WTC11 (cell line): ENCODE measurements at regions not wholly inside any gene's neighbourhood (a gene's known extent, or its start where the extent isn't known, plus 50 kb on each side); places are given as distances from the start of the nearest gene placed in this dataset.

Experiments used
- ATAC-seq: fragments of 200-7000 bp; cut with Tn5 transposase; 2 replicates; pipeline ENCODE4 v1.10.0; 2021; ENCODE audit warnings: mild to moderate bottlenecking, moderate library complexity
- CTCF ChIA-PET: fragments of 300-600 bp; sonication (Branson Sonifier 250); formaldehyde crosslinking; loops from one replicate; lab custom pipeline; 2021; ENCODE audit warnings: antibody characterized with exemption; lab: Charles Lee
- POLR2A ChIA-PET: fragments of 350-600 bp; sonication (Branson Sonifier 250); formaldehyde crosslinking; loops from one replicate; lab custom pipeline; 2021; ENCODE audit warnings: antibody characterized with exemption; lab: Charles Lee
- DNase-seq: peaks from one replicate; pipeline ENCODE4 v3.0.0; 2021; ENCODE audit warnings: low spot score
- H3K27ac Mint-ChIP-seq: 2 replicates; pipeline ENCODE4 v1.8.0; 2021; ENCODE audit warnings: mixed read lengths
- H3K27me3 Mint-ChIP-seq: 2 replicates; pipeline ENCODE4 v1.8.0; 2021; ENCODE audit warnings: low read depth, mild to moderate bottlenecking, moderate library complexity, mixed read lengths
- H3K36me3 Mint-ChIP-seq: 2 replicates; pipeline ENCODE4 v1.8.0; 2021; ENCODE audit warnings: mixed read lengths
- H3K4me1 Mint-ChIP-seq: 2 replicates; pipeline ENCODE4 v1.8.0; 2022; ENCODE audit warnings: mixed read lengths
- H3K4me3 Mint-ChIP-seq: 2 replicates; pipeline ENCODE4 v1.8.0; 2021; ENCODE audit warnings: mild to moderate bottlenecking, moderate library complexity, mixed read lengths
- H3K9me3 Mint-ChIP-seq: 2 replicates; pipeline ENCODE4 v1.8.0; 2021; ENCODE audit warnings: mixed read lengths
- CBFB ChIP-seq: sonication (generic); formaldehyde crosslinking; IDR thresholded peaks from 2 replicates; pipeline ENCODE4 v1.8.1; 2022; ENCODE audit warnings: mild to moderate bottlenecking, low read depth, missing genetic modification reagents
- CREM ChIP-seq: sonication (generic); formaldehyde crosslinking; IDR thresholded peaks from 2 replicates; pipeline ENCODE4 v1.8.1; 2022; ENCODE audit warnings: mild to moderate bottlenecking, missing genetic modification reagents, moderate library complexity
- ETV6 ChIP-seq: sonication (generic); formaldehyde crosslinking; IDR thresholded peaks from 2 replicates; pipeline ENCODE4 v1.8.1; 2022; ENCODE audit warnings: mild to moderate bottlenecking, missing genetic modification reagents
- FOXJ3 ChIP-seq: sonication (generic); formaldehyde crosslinking; IDR thresholded peaks from 2 replicates; pipeline ENCODE4 v1.9.0; 2021; ENCODE audit warnings: missing genetic modification reagents, mild to moderate bottlenecking, borderline replicate concordance
- FOXK1 ChIP-seq: sonication (generic); formaldehyde crosslinking; IDR thresholded peaks from 2 replicates; pipeline ENCODE4 v1.8.0; 2022; ENCODE audit warnings: mild to moderate bottlenecking, moderate library complexity, missing genetic modification reagents
- GTF2I ChIP-seq: fragments of 250-450 bp; sonication (Bioruptor Pico); conservative IDR thresholded peaks from 2 replicates; pipeline ENCODE4 v1.4.0; 2021; ENCODE audit warnings: mild to moderate bottlenecking
- JUN ChIP-seq: sonication (generic); formaldehyde crosslinking; IDR thresholded peaks from 2 replicates; pipeline ENCODE4 v1.8.0; 2023; ENCODE audit warnings: mild to moderate bottlenecking, missing genetic modification reagents
- OVOL2 ChIP-seq: fragments of 250-450 bp; sonication (Bioruptor Pico); IDR thresholded peaks from 2 replicates; pipeline ENCODE4 v1.9.0; 2021; ENCODE audit warnings: mild to moderate bottlenecking, borderline replicate concordance
- SMAD3 ChIP-seq: sonication (generic); formaldehyde crosslinking; IDR thresholded peaks from 2 replicates; pipeline ENCODE4 v1.8.0; 2022; ENCODE audit warnings: missing genetic modification reagents, mild to moderate bottlenecking, borderline replicate concordance
- SMAD4 ChIP-seq: sonication (generic); formaldehyde crosslinking; IDR thresholded peaks from 2 replicates; pipeline ENCODE4 v1.8.0; 2022; ENCODE audit warnings: mild to moderate bottlenecking, missing genetic modification reagents
- SOX15 ChIP-seq: fragments of 250-450 bp; sonication (Bioruptor Pico); IDR thresholded peaks from 2 replicates; pipeline ENCODE4 v1.9.0; 2021; ENCODE audit warnings: mild to moderate bottlenecking
- ZNF263 ChIP-seq: sonication (generic); formaldehyde crosslinking; IDR thresholded peaks from 2 replicates; pipeline ENCODE4 v1.8.1; 2022; ENCODE audit warnings: low read depth, mild to moderate bottlenecking, moderate library complexity, missing genetic modification reagents
- ZNF396 ChIP-seq: fragments of 250-450 bp; sonication (Bioruptor Pico); IDR thresholded peaks from 2 replicates; pipeline ENCODE4 v1.8.0; 2021; ENCODE audit warnings: mild to moderate bottlenecking, moderate library complexity, borderline replicate concordance
- TF ChIP-seq, protein P1 (sequence below): fragments of 250-450 bp; sonication (Bioruptor Pico); IDR thresholded peaks from 2 replicates; pipeline ENCODE4 v1.9.0; 2021; ENCODE audit warnings: moderate library complexity, mild to moderate bottlenecking, inconsistent platforms, borderline replicate concordance
- TF ChIP-seq, protein P2 (sequence below): sonication (generic); formaldehyde crosslinking; IDR thresholded peaks from 2 replicates; pipeline ENCODE4 v1.8.1; 2023; ENCODE audit warnings: mild to moderate bottlenecking, missing genetic modification reagents
- TF ChIP-seq, protein P3 (sequence below): sonication (generic); formaldehyde crosslinking; IDR thresholded peaks from 2 replicates; pipeline ENCODE4 v1.8.0; 2022; ENCODE audit warnings: mild to moderate bottlenecking, missing genetic modification reagents
- TF ChIP-seq, protein P4 (sequence below): sonication (generic); formaldehyde crosslinking; IDR thresholded peaks from 2 replicates; pipeline ENCODE4 v1.8.0; 2022; ENCODE audit warnings: mild to moderate bottlenecking, missing genetic modification reagents
- TF ChIP-seq, protein P5 (sequence below): sonication (generic); formaldehyde crosslinking; IDR thresholded peaks from 2 replicates; pipeline ENCODE4 v1.8.1; 2023; ENCODE audit warnings: mild to moderate bottlenecking, missing genetic modification reagents, moderate library complexity
- TF ChIP-seq, protein P6 (sequence below): sonication (generic); formaldehyde crosslinking; IDR thresholded peaks from 2 replicates; pipeline ENCODE4 v1.8.1; 2023; ENCODE audit warnings: mild to moderate bottlenecking, moderate library complexity, missing genetic modification reagents
- TF ChIP-seq, protein P7 (sequence below): sonication (generic); formaldehyde crosslinking; IDR thresholded peaks from 2 replicates; pipeline ENCODE4 v1.8.0; 2023; ENCODE audit warnings: mild to moderate bottlenecking, missing genetic modification reagents
- TF ChIP-seq, protein P8 (sequence below): sonication (generic); formaldehyde crosslinking; IDR thresholded peaks from 2 replicates; pipeline ENCODE4 v1.8.1; 2023; ENCODE audit warnings: mild to moderate bottlenecking, missing genetic modification reagents, moderate library complexity
- TF ChIP-seq, protein P9 (sequence below): sonication (generic); formaldehyde crosslinking; IDR thresholded peaks from 2 replicates; pipeline ENCODE4 v1.8.1; 2022; ENCODE audit warnings: mild to moderate bottlenecking, moderate library complexity, missing genetic modification reagents
- TF ChIP-seq, protein P10 (sequence below): sonication (generic); formaldehyde crosslinking; IDR thresholded peaks from 2 replicates; pipeline ENCODE4 v1.8.0; 2022; ENCODE audit warnings: mild to moderate bottlenecking, missing genetic modification reagents

DNA sequence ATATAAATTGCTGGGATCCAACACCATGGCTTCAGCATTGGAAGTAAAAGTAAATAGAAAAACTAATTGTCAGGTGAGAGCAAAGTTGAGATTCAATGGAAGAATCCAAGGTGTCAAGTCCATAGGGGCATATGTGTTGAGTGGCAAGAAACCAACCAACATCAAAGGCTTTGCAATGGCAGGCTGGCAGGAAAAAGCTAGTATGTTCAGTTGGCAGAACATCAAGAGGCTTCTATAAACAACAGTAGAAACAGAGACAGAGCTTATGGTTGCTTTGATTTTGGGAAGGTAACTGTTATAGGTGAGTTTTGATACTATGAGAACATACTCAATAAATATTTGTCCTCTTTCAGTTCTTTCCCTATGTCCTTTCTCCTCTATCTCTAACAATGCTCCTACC, 553.7 kb upstream of the MDGA2 start (continued):
- TF ChIP-seq, protein P1, sequence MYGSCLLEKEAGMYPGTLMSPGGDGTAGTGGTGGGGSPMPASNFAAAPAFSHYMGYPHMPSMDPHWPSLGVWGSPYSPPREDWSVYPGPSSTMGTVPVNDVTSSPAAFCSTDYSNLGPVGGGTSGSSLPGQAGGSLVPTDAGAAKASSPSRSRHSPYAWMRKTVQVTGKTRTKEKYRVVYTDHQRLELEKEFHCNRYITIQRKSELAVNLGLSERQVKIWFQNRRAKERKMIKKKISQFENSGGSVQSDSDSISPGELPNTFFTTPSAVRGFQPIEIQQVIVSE: no peak
- TF ChIP-seq, protein P2, sequence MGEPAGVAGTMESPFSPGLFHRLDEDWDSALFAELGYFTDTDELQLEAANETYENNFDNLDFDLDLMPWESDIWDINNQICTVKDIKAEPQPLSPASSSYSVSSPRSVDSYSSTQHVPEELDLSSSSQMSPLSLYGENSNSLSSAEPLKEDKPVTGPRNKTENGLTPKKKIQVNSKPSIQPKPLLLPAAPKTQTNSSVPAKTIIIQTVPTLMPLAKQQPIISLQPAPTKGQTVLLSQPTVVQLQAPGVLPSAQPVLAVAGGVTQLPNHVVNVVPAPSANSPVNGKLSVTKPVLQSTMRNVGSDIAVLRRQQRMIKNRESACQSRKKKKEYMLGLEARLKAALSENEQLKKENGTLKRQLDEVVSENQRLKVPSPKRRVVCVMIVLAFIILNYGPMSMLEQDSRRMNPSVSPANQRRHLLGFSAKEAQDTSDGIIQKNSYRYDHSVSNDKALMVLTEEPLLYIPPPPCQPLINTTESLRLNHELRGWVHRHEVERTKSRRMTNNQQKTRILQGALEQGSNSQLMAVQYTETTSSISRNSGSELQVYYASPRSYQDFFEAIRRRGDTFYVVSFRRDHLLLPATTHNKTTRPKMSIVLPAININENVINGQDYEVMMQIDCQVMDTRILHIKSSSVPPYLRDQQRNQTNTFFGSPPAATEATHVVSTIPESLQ (CRISPR knock-in tag): no peak
- TF ChIP-seq, protein P3, sequence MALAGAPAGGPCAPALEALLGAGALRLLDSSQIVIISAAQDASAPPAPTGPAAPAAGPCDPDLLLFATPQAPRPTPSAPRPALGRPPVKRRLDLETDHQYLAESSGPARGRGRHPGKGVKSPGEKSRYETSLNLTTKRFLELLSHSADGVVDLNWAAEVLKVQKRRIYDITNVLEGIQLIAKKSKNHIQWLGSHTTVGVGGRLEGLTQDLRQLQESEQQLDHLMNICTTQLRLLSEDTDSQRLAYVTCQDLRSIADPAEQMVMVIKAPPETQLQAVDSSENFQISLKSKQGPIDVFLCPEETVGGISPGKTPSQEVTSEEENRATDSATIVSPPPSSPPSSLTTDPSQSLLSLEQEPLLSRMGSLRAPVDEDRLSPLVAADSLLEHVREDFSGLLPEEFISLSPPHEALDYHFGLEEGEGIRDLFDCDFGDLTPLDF (CRISPR knock-in tag): no peak
- no peak for TF ChIP-seq SMAD3

DNA sequence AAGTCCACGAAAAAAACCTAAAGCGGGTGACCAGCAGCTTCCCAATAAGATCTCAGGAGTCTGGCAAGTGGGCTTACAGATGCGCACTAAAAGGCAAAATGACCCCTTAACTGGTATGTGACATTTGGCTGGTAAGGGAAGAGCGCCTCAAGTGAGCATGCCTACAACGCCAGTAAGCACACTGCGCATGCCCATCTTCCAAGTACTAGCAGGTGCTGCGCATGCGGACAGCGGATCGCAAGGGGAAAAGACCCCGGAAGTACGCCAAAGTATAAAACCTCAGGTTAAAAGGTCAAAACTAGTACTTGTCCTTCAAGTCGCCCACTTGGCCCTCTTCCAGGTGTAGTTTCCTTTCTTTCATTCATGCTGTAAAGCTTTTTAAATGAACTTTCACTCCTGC, 518.5 kb upstream of the MDGA2 start:
- Mint-ChIP-seq H3K27ac (no peak overlapping the region), H3K4me3 (no peak overlapping the region), H3K36me3 (0 out of 2 replicates have a peak, but pooled peaks cover 4% of the 10 kb centered on the region), H3K4me1 (peaks cover 3% of the 10 kb centered on the region; the same call in 1 of the 2 replicates), H3K9me3 (no peaks in the 10 kb centered on the region), H3K27me3 (no peaks in the 10 kb centered on the region; the same call in 1 of the 2 replicates)
- ATAC-seq: no peak
- no peak for TF ChIP-seq ZNF263 (CRISPR knock-in tag)
- TF ChIP-seq, protein P4, sequence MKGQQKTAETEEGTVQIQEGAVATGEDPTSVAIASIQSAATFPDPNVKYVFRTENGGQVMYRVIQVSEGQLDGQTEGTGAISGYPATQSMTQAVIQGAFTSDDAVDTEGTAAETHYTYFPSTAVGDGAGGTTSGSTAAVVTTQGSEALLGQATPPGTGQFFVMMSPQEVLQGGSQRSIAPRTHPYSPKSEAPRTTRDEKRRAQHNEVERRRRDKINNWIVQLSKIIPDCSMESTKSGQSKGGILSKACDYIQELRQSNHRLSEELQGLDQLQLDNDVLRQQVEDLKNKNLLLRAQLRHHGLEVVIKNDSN (CRISPR knock-in tag): no peak
- TF ChIP-seq, protein P5, sequence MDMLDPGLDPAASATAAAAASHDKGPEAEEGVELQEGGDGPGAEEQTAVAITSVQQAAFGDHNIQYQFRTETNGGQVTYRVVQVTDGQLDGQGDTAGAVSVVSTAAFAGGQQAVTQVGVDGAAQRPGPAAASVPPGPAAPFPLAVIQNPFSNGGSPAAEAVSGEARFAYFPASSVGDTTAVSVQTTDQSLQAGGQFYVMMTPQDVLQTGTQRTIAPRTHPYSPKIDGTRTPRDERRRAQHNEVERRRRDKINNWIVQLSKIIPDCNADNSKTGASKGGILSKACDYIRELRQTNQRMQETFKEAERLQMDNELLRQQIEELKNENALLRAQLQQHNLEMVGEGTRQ (CRISPR knock-in tag): no peak
- no peak for TF ChIP-seq ZNF396
- no peak for TF ChIP-seq SMAD4
- TF ChIP-seq SOX15 (CRISPR knock-in tag): no peak
- TF ChIP-seq FOXK1 (CRISPR knock-in tag): no peak
- TF ChIP-seq, protein P6, sequence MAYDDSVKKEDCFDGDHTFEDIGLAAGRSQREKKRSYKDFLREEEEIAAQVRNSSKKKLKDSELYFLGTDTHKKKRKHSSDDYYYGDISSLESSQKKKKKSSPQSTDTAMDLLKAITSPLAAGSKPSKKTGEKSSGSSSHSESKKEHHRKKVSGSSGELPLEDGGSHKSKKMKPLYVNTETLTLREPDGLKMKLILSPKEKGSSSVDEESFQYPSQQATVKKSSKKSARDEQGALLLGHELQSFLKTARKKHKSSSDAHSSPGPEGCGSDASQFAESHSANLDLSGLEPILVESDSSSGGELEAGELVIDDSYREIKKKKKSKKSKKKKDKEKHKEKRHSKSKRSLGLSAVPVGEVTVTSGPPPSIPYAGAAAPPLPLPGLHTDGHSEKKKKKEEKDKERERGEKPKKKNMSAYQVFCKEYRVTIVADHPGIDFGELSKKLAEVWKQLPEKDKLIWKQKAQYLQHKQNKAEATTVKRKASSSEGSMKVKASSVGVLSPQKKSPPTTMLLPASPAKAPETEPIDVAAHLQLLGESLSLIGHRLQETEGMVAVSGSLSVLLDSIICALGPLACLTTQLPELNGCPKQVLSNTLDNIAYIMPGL: no peak
- no peak for TF ChIP-seq ETV6 (CRISPR knock-in tag)
- no peak for TF ChIP-seq JUN (CRISPR knock-in tag)
- TF ChIP-seq FOXJ3: no peak
- no peak for TF ChIP-seq OVOL2 (CRISPR knock-in tag)
- no peak for TF ChIP-seq CBFB (CRISPR knock-in tag)
- TF ChIP-seq, protein P7, sequence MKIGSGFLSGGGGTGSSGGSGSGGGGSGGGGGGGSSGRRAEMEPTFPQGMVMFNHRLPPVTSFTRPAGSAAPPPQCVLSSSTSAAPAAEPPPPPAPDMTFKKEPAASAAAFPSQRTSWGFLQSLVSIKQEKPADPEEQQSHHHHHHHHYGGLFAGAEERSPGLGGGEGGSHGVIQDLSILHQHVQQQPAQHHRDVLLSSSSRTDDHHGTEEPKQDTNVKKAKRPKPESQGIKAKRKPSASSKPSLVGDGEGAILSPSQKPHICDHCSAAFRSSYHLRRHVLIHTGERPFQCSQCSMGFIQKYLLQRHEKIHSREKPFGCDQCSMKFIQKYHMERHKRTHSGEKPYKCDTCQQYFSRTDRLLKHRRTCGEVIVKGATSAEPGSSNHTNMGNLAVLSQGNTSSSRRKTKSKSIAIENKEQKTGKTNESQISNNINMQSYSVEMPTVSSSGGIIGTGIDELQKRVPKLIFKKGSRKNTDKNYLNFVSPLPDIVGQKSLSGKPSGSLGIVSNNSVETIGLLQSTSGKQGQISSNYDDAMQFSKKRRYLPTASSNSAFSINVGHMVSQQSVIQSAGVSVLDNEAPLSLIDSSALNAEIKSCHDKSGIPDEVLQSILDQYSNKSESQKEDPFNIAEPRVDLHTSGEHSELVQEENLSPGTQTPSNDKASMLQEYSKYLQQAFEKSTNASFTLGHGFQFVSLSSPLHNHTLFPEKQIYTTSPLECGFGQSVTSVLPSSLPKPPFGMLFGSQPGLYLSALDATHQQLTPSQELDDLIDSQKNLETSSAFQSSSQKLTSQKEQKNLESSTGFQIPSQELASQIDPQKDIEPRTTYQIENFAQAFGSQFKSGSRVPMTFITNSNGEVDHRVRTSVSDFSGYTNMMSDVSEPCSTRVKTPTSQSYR (CRISPR knock-in tag): no peak
- TF ChIP-seq GTF2I (CRISPR knock-in tag): no peak
- TF ChIP-seq, protein P8, sequence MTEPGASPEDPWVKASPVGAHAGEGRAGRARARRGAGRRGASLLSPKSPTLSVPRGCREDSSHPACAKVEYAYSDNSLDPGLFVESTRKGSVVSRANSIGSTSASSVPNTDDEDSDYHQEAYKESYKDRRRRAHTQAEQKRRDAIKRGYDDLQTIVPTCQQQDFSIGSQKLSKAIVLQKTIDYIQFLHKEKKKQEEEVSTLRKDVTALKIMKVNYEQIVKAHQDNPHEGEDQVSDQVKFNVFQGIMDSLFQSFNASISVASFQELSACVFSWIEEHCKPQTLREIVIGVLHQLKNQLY: no peak
- TF ChIP-seq, protein P9, sequence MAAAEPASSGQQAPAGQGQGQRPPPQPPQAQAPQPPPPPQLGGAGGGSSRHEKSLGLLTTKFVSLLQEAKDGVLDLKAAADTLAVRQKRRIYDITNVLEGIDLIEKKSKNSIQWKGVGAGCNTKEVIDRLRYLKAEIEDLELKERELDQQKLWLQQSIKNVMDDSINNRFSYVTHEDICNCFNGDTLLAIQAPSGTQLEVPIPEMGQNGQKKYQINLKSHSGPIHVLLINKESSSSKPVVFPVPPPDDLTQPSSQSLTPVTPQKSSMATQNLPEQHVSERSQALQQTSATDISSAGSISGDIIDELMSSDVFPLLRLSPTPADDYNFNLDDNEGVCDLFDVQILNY (CRISPR knock-in tag): no peak
- no peak for TF ChIP-seq CREM (CRISPR knock-in tag)
- TF ChIP-seq, protein P10, sequence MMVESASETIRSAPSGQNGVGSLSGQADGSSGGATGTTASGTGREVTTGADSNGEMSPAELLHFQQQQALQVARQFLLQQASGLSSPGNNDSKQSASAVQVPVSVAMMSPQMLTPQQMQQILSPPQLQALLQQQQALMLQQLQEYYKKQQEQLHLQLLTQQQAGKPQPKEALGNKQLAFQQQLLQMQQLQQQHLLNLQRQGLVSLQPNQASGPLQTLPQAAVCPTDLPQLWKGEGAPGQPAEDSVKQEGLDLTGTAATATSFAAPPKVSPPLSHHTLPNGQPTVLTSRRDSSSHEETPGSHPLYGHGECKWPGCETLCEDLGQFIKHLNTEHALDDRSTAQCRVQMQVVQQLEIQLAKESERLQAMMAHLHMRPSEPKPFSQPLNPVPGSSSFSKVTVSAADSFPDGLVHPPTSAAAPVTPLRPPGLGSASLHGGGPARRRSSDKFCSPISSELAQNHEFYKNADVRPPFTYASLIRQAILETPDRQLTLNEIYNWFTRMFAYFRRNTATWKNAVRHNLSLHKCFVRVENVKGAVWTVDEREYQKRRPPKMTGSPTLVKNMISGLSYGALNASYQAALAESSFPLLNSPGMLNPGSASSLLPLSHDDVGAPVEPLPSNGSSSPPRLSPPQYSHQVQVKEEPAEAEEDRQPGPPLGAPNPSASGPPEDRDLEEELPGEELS (CRISPR knock-in tag): no peak
- CTCF ChIA-PET: no interaction called here
- DNase-seq: no peak
- POLR2A ChIA-PET: no interaction called here
